ENCODE measurements at regions not wholly inside any gene's neighbourhood (a gene's known extent, or its start where the extent isn't known, plus 50 kb on each side); places are given as distances from the start of the nearest gene placed in this dataset.

DNA sequence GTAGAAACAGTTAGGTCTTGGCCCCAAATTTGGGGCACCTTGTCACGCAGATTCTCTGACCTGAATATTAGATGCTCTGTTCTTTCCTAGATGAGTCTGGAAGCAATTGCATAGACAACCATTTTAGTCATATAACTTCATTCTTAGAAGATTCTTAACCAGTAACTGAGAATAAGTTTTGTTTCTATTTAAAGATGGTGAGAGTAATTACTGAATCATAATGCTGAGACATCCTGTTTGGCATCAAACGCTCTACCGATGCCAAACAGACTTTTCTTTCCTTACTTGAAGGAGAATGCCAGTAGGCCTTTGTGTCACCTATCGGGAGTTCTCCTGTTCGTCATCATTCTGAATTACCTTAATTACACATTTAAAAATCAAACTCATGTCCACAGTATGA lies 131.6 kb upstream of the ID4 start:
- TF ChIP-seq, protein P1, sequence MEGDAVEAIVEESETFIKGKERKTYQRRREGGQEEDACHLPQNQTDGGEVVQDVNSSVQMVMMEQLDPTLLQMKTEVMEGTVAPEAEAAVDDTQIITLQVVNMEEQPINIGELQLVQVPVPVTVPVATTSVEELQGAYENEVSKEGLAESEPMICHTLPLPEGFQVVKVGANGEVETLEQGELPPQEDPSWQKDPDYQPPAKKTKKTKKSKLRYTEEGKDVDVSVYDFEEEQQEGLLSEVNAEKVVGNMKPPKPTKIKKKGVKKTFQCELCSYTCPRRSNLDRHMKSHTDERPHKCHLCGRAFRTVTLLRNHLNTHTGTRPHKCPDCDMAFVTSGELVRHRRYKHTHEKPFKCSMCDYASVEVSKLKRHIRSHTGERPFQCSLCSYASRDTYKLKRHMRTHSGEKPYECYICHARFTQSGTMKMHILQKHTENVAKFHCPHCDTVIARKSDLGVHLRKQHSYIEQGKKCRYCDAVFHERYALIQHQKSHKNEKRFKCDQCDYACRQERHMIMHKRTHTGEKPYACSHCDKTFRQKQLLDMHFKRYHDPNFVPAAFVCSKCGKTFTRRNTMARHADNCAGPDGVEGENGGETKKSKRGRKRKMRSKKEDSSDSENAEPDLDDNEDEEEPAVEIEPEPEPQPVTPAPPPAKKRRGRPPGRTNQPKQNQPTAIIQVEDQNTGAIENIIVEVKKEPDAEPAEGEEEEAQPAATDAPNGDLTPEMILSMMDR (conservative IDR thresholded peaks at IDR 0.05), result no peak
- no peak for TF ChIP-seq ZFX (IDR thresholded peaks at IDR 0.05)
